Ascending aorta (tissue), 2 donors: ENCODE measurements at regions not wholly inside any gene's neighbourhood (a gene's known extent, or its start where the extent isn't known, plus 50 kb on each side); places are given as distances from the start of the nearest gene placed in this dataset.

Experiments used
- DNase-seq, 2 donors: peaks; one replicate each; pipeline ENCODE4 v3.0.0-alpha.2; 2019; ENCODE audit warnings: low spot score in 2 of 2
- H3K27ac ChIP-seq, 2 donors: fragments of 200-600 bp; sonication (generic); one replicate each; pipeline ENCODE4 v1.5.1; 2016 to 2017; ENCODE audit warnings: mild to moderate bottlenecking in 1 of 2
- H3K27me3 ChIP-seq: fragments of 200-600 bp; sonication (generic); one replicate; pipeline ENCODE4 v1.5.1; 2017
- H3K36me3 ChIP-seq, 2 donors: fragments of 200-600 bp; sonication (generic); one replicate each; pipeline ENCODE4 v1.5.1; 2016
- H3K4me1 ChIP-seq, 2 donors: fragments of 200-600 bp; sonication (generic); one replicate each; pipeline ENCODE4 v1.5.1; 2016 to 2017; ENCODE audit warnings: mild to moderate bottlenecking in 1 of 2
- H3K4me3 ChIP-seq, 2 donors: fragments of 200-600 bp; sonication (generic); one replicate each; pipeline ENCODE4 v1.5.1; 2016 to 2017; ENCODE audit warnings: mild to moderate bottlenecking in 1 of 2
- H3K9me3 ChIP-seq, 2 donors: fragments of 200-600 bp; sonication (generic); one replicate each; pipeline ENCODE4 v1.5.1; 2016
- CTCF ChIP-seq, 3 experiments: fragments of 200-600 bp in 2 of 3; fragments of 450-650 bp in 1 of 3; sonication (generic) in 2 of 3; IDR thresholded peaks; one replicate each; pipeline ENCODE4 v1.5.1; 2016 to 2019; ENCODE audit warnings: antibody characterized with exemption in 3 of 3, mild to moderate bottlenecking in 1 of 3, moderate library complexity in 1 of 3
- intact Hi-C: fragments of 100-400 bp; cut with DNase I; formaldehyde crosslinking; loops from one replicate; pipeline ENCODE4 v1.15.1; 2023

GRCh38 chr10:78915190-78915518, 153.6 kb upstream of the ZMIZ1 start:
- Histone ChIP-seq H3K4me3 (no peak overlapping the region), H3K9me3 (no peaks in the 10 kb centered on the region), H3K36me3 (no peaks in the 10 kb centered on the region), H3K27ac (no peak overlapping the region), H3K27me3 (no peaks in the 10 kb centered on the region), H3K4me1 (no peaks in the 10 kb centered on the region)
- no peak for DNase-seq
- no peak for TF ChIP-seq CTCF (IDR thresholded peaks at IDR 0.05)
- intact Hi-C loops: no loop called here

GRCh38 chr10:78916227-78916626, 152.5 kb upstream of the ZMIZ1 start:
- intact Hi-C loops: no loop called here
- Histone ChIP-seq H3K27me3 (no peaks in the 10 kb centered on the region), H3K9me3 (no peaks in the 10 kb centered on the region), H3K4me1 (no peaks in the 10 kb centered on the region), H3K27ac (no peak overlapping the region), H3K4me3 (no peak overlapping the region), H3K36me3 (no peaks in the 10 kb centered on the region)
- DNase-seq: no peak
- TF ChIP-seq CTCF (IDR thresholded peaks at IDR 0.05): no peak

- no peaks in the 10 kb centered on the region for H3K27me3 ChIP-seq
- no peaks in the 10 kb centered on the region for H3K36me3 ChIP-seq
- H3K27ac ChIP-seq: no peak overlapping the region
- no peak for TF ChIP-seq CTCF (IDR thresholded peaks at IDR 0.05)
- no peak for DNase-seq
- H3K4me3 ChIP-seq: no peak overlapping the region
- H3K4me1 ChIP-seq: no peaks in the 10 kb centered on the region
- intact Hi-C loops: no loop called here
- no peaks in the 10 kb centered on the region for H3K9me3 ChIP-seq
Measured at GRCh38 chr10:78919181-78919966, 149.4 kb upstream of the ZMIZ1 start.

GRCh38 chr10:78920011-78920410, 148.8 kb upstream of the ZMIZ1 start:
- H3K27me3 ChIP-seq: no peaks in the 10 kb centered on the region
- no peak for DNase-seq
- H3K4me3 ChIP-seq: no peak overlapping the region
- no peak overlapping the region for H3K27ac ChIP-seq
- intact Hi-C loops: no loop called here
- H3K4me1 ChIP-seq: no peaks in the 10 kb centered on the region
- no peaks in the 10 kb centered on the region for H3K36me3 ChIP-seq
- no peak for TF ChIP-seq CTCF (IDR thresholded peaks at IDR 0.05)
- no peaks in the 10 kb centered on the region for H3K9me3 ChIP-seq

GRCh38 chr10:78921895-78922294, 146.9 kb upstream of the ZMIZ1 start:
- no peak for DNase-seq
- Histone ChIP-seq H3K4me1 (no peaks in the 10 kb centered on the region), H3K9me3 (no peaks in the 10 kb centered on the region), H3K27me3 (no peaks in the 10 kb centered on the region), H3K4me3 (no peak overlapping the region), H3K27ac (no peak overlapping the region), H3K36me3 (no peaks in the 10 kb centered on the region)
- intact Hi-C loops: no loop called here
- TF ChIP-seq CTCF (IDR thresholded peaks at IDR 0.05): no peak
